Activated T-cell treated with anti-CD3 and anti-CD28 coated beads, Interleukin-2, amount 50 U/mL, for 4 hours (primary cell): ENCODE measurements at regions not wholly inside any gene's neighbourhood (a gene's known extent, or its start where the extent isn't known, plus 50 kb on each side); places are given as distances from the start of the nearest gene placed in this dataset.
"Not testable (repeated sequence)": the region's sequence is repeated elsewhere in the genome, so short reads cannot be mapped to it uniquely, and the experiment has no call there.

ENCODE experiments used
- ATAC-seq, 2 donors: fragments of 200-7000 bp; cut with Tn5 transposase; one replicate each; pipeline ENCODE4 v1.10.0; 2021
- DNase-seq: peaks from one replicate; pipeline ENCODE4 v3.0.0-alpha.2; 2020
- H3K27me3 Mint-ChIP-seq: one replicate; pipeline ENCODE4 v1.8.0; 2021; ENCODE audit warnings: low read depth, mixed read lengths
- H3K36me3 Mint-ChIP-seq: one replicate; pipeline ENCODE4 v1.8.0; 2022; ENCODE audit warnings: mixed read lengths; ENCODE audit not compliant: insufficient read depth
- H3K4me1 Mint-ChIP-seq: one replicate; pipeline ENCODE4 v1.8.0; 2021; ENCODE audit warnings: low read depth, mixed read lengths
- H3K4me3 Mint-ChIP-seq: one replicate; pipeline ENCODE4 v1.8.0; 2021; ENCODE audit warnings: mild to moderate bottlenecking, moderate library complexity, mixed read lengths
- H3K9me3 Mint-ChIP-seq: one replicate; pipeline ENCODE4 v1.8.0; 2021; ENCODE audit warnings: mixed read lengths

GRCh38 chr7:26937939-26938623 lies 73.7 kb upstream of the SKAP2 start:
- no peak for DNase-seq
- no peaks in the 10 kb centered on the region for H3K4me1 Mint-ChIP-seq
- no peaks in the 10 kb centered on the region for H3K36me3 Mint-ChIP-seq

DNA sequence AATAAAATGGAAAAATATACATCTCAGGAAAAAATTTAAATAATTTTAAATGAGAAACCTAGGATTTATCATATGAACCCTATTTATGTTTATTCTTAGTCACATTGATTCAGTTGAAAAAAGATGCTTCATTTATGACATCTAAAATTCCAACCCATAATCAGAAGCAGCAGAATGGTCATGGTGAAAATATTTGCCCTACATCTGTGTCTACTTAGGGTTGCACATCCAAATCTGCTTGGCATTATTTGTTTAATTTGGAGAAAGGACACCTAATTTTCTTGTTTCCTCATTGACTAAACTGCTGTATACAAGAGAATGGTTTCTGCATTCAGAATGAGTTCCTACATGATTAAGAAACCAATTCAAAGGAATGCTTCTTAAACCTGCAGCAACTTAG lies 72.9 kb upstream of the SKAP2 start:
- H3K9me3 Mint-ChIP-seq: peaks cover 8% of the 10 kb centered on the region
- no peak overlapping the region for H3K4me3 Mint-ChIP-seq
- no peak for ATAC-seq
- no peak for DNase-seq
- no peaks in the 10 kb centered on the region for H3K36me3 Mint-ChIP-seq
- peaks cover 11% of the 10 kb centered on the region for H3K27me3 Mint-ChIP-seq
- H3K4me1 Mint-ChIP-seq: no peaks in the 10 kb centered on the region

More at GRCh38 chr7:26937939-26938623, 73.7 kb upstream of the SKAP2 start:
- peaks cover 7% of the 10 kb centered on the region for H3K9me3 Mint-ChIP-seq
- H3K4me3 Mint-ChIP-seq: no peak overlapping the region
- ATAC-seq: no peak
- H3K27me3 Mint-ChIP-seq: peaks cover 6% of the 10 kb centered on the region

DNA sequence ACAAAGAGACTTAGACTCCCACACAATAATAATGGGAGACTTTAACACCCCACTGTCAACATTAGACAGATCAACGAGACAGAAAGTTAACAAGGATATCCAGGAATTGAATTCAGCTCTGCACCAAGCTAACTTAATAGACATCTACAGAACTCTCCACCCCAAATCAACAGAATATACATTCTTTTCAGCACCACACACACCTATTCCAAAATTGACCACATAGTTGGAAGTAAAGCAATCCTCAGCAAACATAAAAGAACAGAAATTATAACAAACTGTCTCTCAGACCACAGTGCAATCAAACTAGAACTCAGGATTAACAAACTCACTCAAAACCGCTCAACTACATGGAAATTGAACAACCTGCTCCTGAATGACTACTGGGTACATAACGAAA lies 68.2 kb upstream of the SKAP2 start:
- ATAC-seq, H3K4me1 Mint-ChIP-seq, H3K9me3 Mint-ChIP-seq, H3K4me3 Mint-ChIP-seq, DNase-seq, H3K36me3 Mint-ChIP-seq: not testable (repeated sequence)
- peaks cover 28% of the 10 kb centered on the region for H3K27me3 Mint-ChIP-seq

- H3K9me3 Mint-ChIP-seq: peaks cover 8% of the 10 kb centered on the region
- peaks cover 33% of the 10 kb centered on the region for H3K27me3 Mint-ChIP-seq
- no peak for ATAC-seq
- no peaks in the 10 kb centered on the region for H3K4me1 Mint-ChIP-seq
- H3K4me3 Mint-ChIP-seq: no peak overlapping the region
- H3K36me3 Mint-ChIP-seq: no peaks in the 10 kb centered on the region
- DNase-seq: no peak
Measured at GRCh38 chr7:26930845-26931244, 66.5 kb upstream of the SKAP2 start.

- Mint-ChIP-seq H3K4me1 (no peaks in the 10 kb centered on the region), H3K36me3 (no peaks in the 10 kb centered on the region), H3K9me3 (peaks cover 6% of the 10 kb centered on the region), H3K27me3 (peaks cover 30% of the 10 kb centered on the region), H3K4me3 (no peak overlapping the region)
- no peak for ATAC-seq
- DNase-seq: no peak
Measured at GRCh38 chr7:26930201-26930600, 65.8 kb upstream of the SKAP2 start.

- H3K36me3 Mint-ChIP-seq: no peaks in the 10 kb centered on the region
- no peaks in the 10 kb centered on the region for H3K4me1 Mint-ChIP-seq
- peaks cover 4% of the 10 kb centered on the region for H3K9me3 Mint-ChIP-seq
- DNase-seq: no peak
- ATAC-seq: no peak
- peaks cover 29% of the 10 kb centered on the region for H3K27me3 Mint-ChIP-seq
- H3K4me3 Mint-ChIP-seq: no peak overlapping the region
Measured at GRCh38 chr7:26928703-26929347, 64.4 kb upstream of the SKAP2 start.

GRCh38 chr7:26925768-26926167 lies 61.4 kb upstream of the SKAP2 start:
- Mint-ChIP-seq H3K9me3 (no peaks in the 10 kb centered on the region), H3K4me1 (no peaks in the 10 kb centered on the region), H3K27me3 (peaks cover 21% of the 10 kb centered on the region), H3K4me3 (no peak overlapping the region), H3K36me3 (no peaks in the 10 kb centered on the region)
- DNase-seq (no peak), ATAC-seq (no peak)

DNA sequence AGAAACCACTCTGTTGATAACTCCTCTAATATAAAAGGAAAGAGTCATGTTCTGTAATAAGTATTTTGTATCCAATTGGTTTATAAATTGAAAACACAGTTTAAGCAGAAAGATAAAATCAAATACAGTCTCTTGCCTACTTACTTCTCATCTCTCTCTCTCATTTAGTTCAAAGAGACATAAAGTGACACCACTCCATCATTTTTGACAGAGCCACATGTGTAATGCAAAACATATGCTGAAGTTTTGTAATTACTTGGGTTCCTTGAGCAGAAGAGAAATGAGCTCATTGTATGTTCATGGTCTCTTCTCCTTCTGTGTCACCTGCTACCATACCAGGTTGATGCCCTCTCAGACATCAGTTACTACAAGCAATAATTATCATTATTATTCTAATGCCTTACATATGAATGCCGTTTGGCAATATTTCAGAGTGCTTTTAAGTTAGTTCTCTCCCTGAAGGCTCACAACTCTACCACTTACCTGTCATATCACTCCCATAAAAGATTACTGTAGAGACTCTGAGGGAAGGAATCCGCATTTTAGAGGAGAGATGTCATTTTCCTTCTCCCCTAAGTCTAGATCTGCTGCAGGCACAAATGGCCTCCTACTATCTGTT lies 59.9 kb upstream of the SKAP2 start:
- DNase-seq: no peak
- H3K27me3 Mint-ChIP-seq: peaks cover 21% of the 10 kb centered on the region
- ATAC-seq: no peak
- no peaks in the 10 kb centered on the region for H3K9me3 Mint-ChIP-seq
- H3K4me3 Mint-ChIP-seq: no peak overlapping the region
- no peaks in the 10 kb centered on the region for H3K36me3 Mint-ChIP-seq
- no peaks in the 10 kb centered on the region for H3K4me1 Mint-ChIP-seq

- no peaks in the 10 kb centered on the region for H3K9me3 Mint-ChIP-seq
- DNase-seq (no peak), ATAC-seq (no peak)
- H3K36me3 Mint-ChIP-seq: no peaks in the 10 kb centered on the region
- no peak overlapping the region for H3K4me3 Mint-ChIP-seq
- H3K4me1 Mint-ChIP-seq: no peaks in the 10 kb centered on the region
- peaks cover 9% of the 10 kb centered on the region for H3K27me3 Mint-ChIP-seq
Measured at GRCh38 chr7:26919906-26920493, 55.6 kb upstream of the SKAP2 start.

DNA sequence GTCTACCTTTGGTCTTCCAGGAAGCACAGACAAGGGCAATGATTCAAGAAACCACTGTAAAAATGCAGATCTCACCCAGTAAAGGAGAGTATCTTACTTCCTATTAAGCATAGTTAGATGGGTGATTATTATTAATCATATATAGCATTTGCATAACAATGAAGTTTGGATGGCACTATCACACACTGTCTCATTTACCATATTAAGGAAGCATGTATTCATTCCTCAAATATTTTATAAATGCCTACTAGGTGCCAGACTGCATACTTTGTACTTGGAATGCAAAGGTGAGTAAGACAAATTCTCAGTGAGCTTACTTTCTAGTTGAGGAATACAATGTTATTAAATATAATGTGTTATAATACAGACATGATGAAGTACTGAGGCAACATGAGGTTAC lies 53.9 kb upstream of the SKAP2 start:
- no peak for DNase-seq
- Mint-ChIP-seq H3K4me3 (no peak overlapping the region), H3K9me3 (no peaks in the 10 kb centered on the region), H3K4me1 (no peaks in the 10 kb centered on the region), H3K27me3 (peaks cover 12% of the 10 kb centered on the region), H3K36me3 (no peaks in the 10 kb centered on the region)
- ATAC-seq: no peak

DNA sequence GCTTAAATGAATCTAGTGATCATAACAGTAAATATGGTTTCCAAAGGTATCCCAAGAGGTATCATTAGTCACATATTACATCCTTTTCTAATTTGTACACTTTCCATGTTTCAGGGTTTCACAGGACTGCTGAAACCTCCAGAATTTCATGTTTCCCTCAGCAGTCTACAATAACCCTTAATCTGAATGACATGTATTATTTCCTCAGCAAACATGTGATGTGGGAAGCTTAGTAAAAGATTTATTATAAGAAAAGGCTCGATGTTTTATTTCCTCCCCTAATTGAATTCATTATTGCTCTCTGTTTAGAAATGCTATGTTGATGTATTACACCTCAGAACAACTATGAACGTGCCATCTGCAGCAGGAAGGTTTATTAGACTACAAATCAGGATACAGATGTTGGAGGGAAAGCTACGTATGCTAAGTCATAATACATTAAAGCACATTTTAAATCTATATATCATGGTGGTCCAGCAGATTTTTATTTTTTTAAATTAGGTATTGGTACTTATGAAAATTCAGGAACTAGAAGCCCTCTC lies 52.5 kb upstream of the SKAP2 start:
- no peaks in the 10 kb centered on the region for H3K36me3 Mint-ChIP-seq
- H3K9me3 Mint-ChIP-seq: no peaks in the 10 kb centered on the region
- no peak overlapping the region for H3K4me3 Mint-ChIP-seq
- H3K4me1 Mint-ChIP-seq: no peaks in the 10 kb centered on the region
- H3K27me3 Mint-ChIP-seq: peaks cover 14% of the 10 kb centered on the region
- DNase-seq (no peak), ATAC-seq (no peak)

DNA sequence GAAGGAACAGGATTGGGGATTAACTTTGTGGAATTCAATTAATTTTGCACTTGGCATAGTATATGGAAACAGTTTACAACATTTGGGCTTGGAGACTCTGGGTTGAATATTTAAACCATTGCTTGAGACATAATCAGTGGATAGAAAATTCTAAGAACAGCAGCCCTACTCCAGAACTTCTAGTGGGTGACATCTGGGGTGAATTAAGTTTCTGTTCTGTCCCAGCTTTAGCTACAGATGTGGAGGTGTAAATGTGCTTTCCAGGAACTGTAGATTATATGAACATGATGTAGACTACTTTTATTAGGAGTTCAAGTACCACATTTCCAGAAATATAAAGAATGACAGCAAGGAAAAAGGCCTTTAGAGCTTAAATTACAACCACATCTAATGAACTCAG lies 51.9 kb upstream of the SKAP2 start:
- H3K4me3 Mint-ChIP-seq: no peak overlapping the region
- peaks cover 14% of the 10 kb centered on the region for H3K27me3 Mint-ChIP-seq
- H3K9me3 Mint-ChIP-seq: no peaks in the 10 kb centered on the region
- DNase-seq (no peak), ATAC-seq (no peak)
- no peaks in the 10 kb centered on the region for H3K36me3 Mint-ChIP-seq
- H3K4me1 Mint-ChIP-seq: no peaks in the 10 kb centered on the region
